T-cell (primary cell): ENCODE measurements at regions not wholly inside any gene's neighbourhood (a gene's known extent, or its start where the extent isn't known, plus 50 kb on each side); places are given as distances from the start of the nearest gene placed in this dataset.

ENCODE experiments used
- ATAC-seq, 4 experiments: fragments of 200-7000 bp in 3 of 4; fragments of 150-1000 bp in 1 of 4; cut with Tn5 transposase; replicated peaks in 1 of 4; 1 replicate in 3 of 4; 2 replicates in 1 of 4; pipeline ENCODE4 v1.10.0; 2021; ENCODE audit warnings: moderate library complexity in 3 of 4, mild to moderate bottlenecking in 2 of 4, moderate number of reproducible peaks in 1 of 4
- CTCF ChIA-PET, 2 donors: fragments of 300-600 bp; sonication (Branson Sonifier 250); formaldehyde crosslinking; loops; one replicate each; lab custom pipeline; 2022; ENCODE audit warnings: antibody characterized with exemption in 2 of 2; lab: Charles Lee
- POLR2A ChIA-PET, 2 donors: fragments of 300-600 bp; sonication (Branson Sonifier 250); formaldehyde crosslinking; loops; one replicate each; lab custom pipeline; 2022; ENCODE audit warnings: antibody characterized with exemption in 2 of 2; lab: Charles Lee
- DNase-seq, 35 experiments: peaks; one replicate each; pipeline versions ENCODE4 v3.0.0 to v3.0.0-alpha.2; 2013 to 2023
- H3K27ac ChIP-seq: one replicate; pipeline ENCODE4 v1.5.1; 2013; ENCODE audit warnings: low read length
- H3K27me3 ChIP-seq, 2 experiments: replicated peaks in 1 of 2; 1 replicate in 1 of 2; 2 replicates in 1 of 2; pipeline versions ENCODE4 v1.6.1 to v1.7.0; 2013; ENCODE audit warnings: low read length in 1 of 2, mixed read lengths in 1 of 2; ENCODE audit not compliant: control insufficient read depth in 2 of 2, insufficient read depth in 2 of 2; ENCODE audit errors: extremely low read depth in 1 of 2
- H3K36me3 ChIP-seq, 2 donors: 1 replicate in 1 of 2; 2 replicates in 1 of 2; pipeline versions ENCODE4 v1.6.1 to v1.7.0; 2013; ENCODE audit warnings: low read length in 1 of 2; ENCODE audit not compliant: control insufficient read depth in 2 of 2, insufficient read depth in 1 of 2; ENCODE audit errors: extremely low read depth in 1 of 2
- H3K4me1 ChIP-seq, 2 experiments: 1 replicate in 1 of 2; 2 replicates in 1 of 2; pipeline versions ENCODE4 v1.6.1 to v1.7.0; 2013; ENCODE audit warnings: low read length in 2 of 2, mixed read lengths in 1 of 2; ENCODE audit not compliant: insufficient read depth in 2 of 2, control insufficient read depth in 1 of 2; ENCODE audit errors: extremely low read depth in 1 of 2
- H3K4me3 ChIP-seq, 2 donors: 1 replicate in 1 of 2; 2 replicates in 1 of 2; pipeline versions ENCODE4 v1.5.1 to v1.7.0; 2013; ENCODE audit warnings: mild to moderate bottlenecking in 2 of 2, low read length in 1 of 2, moderate library complexity in 1 of 2; ENCODE audit not compliant: control insufficient read depth in 1 of 2; ENCODE audit errors: extremely low read depth in 1 of 2
- H3K9me3 ChIP-seq: 2 replicates; pipeline ENCODE4 v1.7.0; 2013
- H3K27ac Mint-ChIP-seq, 2 donors: one replicate each; pipeline ENCODE4 v1.8.0; 2020 to 2021; ENCODE audit warnings: mild to moderate bottlenecking in 2 of 2, mixed read lengths in 2 of 2
- H3K27me3 Mint-ChIP-seq, 2 donors: one replicate each; pipeline ENCODE4 v1.8.0; 2021 to 2022; ENCODE audit warnings: mixed read lengths in 2 of 2
- H3K36me3 Mint-ChIP-seq: one replicate; pipeline ENCODE4 v1.8.0; 2021; ENCODE audit warnings: mixed read lengths
- H3K4me1 Mint-ChIP-seq, 3 donors: one replicate each; pipeline ENCODE4 v1.8.0; 2020 to 2022; ENCODE audit warnings: mixed read lengths in 3 of 3, mild to moderate bottlenecking in 1 of 3
- H3K4me3 Mint-ChIP-seq, 3 donors: one replicate each; pipeline ENCODE4 v1.8.0; 2020 to 2022; ENCODE audit warnings: mild to moderate bottlenecking in 3 of 3, mixed read lengths in 3 of 3, moderate library complexity in 3 of 3
- H3K9me3 Mint-ChIP-seq, 3 donors: one replicate each; pipeline ENCODE4 v1.8.0; 2020 to 2022; ENCODE audit warnings: mixed read lengths in 3 of 3
- WGBS: methylation state at CpG from one replicate; pipeline ENCODE4 v1.1.5; 2013; ENCODE audit warnings: missing lambda C conversion rate; ENCODE audit not compliant: insufficient coverage; 5-methylcytosine and 5-hydroxymethylcytosine counted together

GRCh38 chr7:96388166-96388565 is 66.3 kb upstream of the SLC25A13 start:
- Mint-ChIP-seq H3K36me3 (no peaks in the 10 kb centered on the region), H3K27me3 (peaks cover 6 to 8% of the 10 kb centered on the region in 2 donors), H3K9me3 (peaks cover 0 to 5% (median 0%) of the 10 kb centered on the region in 3 donors), H3K4me1 (no peaks in the 10 kb centered on the region), H3K4me3 (no peak overlapping the region), H3K27ac (no peak overlapping the region)
- POLR2A ChIA-PET = no interaction called here
- WGBS = no CpG with 5 or more reads among the region's 2 CpGs
- H3K4me3 ChIP-seq = no peak overlapping the region
- H3K4me1 ChIP-seq = no peaks in the 10 kb centered on the region
- no peaks in the 10 kb centered on the region for H3K36me3 ChIP-seq
- no peaks in the 10 kb centered on the region for H3K9me3 ChIP-seq
- ATAC-seq = no peak
- CTCF ChIA-PET = no interaction called here
- DNase-seq = no peak
- H3K27ac ChIP-seq = no peak overlapping the region
- no peaks in the 10 kb centered on the region for H3K27me3 ChIP-seq

GRCh38 chr7:96380111-96380512 is 58.2 kb upstream of the SLC25A13 start:
- H3K9me3 Mint-ChIP-seq = no peaks in the 10 kb centered on the region
- no peaks in the 10 kb centered on the region for H3K36me3 Mint-ChIP-seq
- 79% methylated on average over 2 of the region's 5 CpGs for WGBS
- H3K4me3 Mint-ChIP-seq = no peak overlapping the region
- no peak overlapping the region for H3K27ac Mint-ChIP-seq
- ATAC-seq (no peak), DNase-seq (no peak)
- H3K4me1 ChIP-seq = no peaks in the 10 kb centered on the region
- ChIA-PET POLR2A (no interaction called here), CTCF (no interaction called here)
- H3K9me3 ChIP-seq = no peaks in the 10 kb centered on the region
- no peaks in the 10 kb centered on the region for H3K36me3 ChIP-seq
- H3K27me3 ChIP-seq = peaks cover 0 to 10% of the 10 kb centered on the region in 2 experiments
- H3K4me3 ChIP-seq = no peak overlapping the region
- no peaks in the 10 kb centered on the region for H3K4me1 Mint-ChIP-seq
- no peak overlapping the region for H3K27ac ChIP-seq
- peaks cover 9 to 15% of the 10 kb centered on the region in 2 donors for H3K27me3 Mint-ChIP-seq

- Mint-ChIP-seq H3K4me1 (no peaks in the 10 kb centered on the region), H3K27me3 (peaks cover 13 to 17% of the 10 kb centered on the region in 2 donors), H3K4me3 (no peak overlapping the region), H3K36me3 (no peaks in the 10 kb centered on the region), H3K27ac (no peak overlapping the region), H3K9me3 (no peaks in the 10 kb centered on the region)
- Histone ChIP-seq H3K4me3 (no peak overlapping the region), H3K27me3 (peaks cover 0 to 13% of the 10 kb centered on the region in 2 experiments), H3K27ac (no peak overlapping the region), H3K36me3 (no peaks in the 10 kb centered on the region), H3K4me1 (no peaks in the 10 kb centered on the region), H3K9me3 (no peaks in the 10 kb centered on the region)
- CTCF ChIA-PET = no interaction called here
- DNase-seq = no peak
- ATAC-seq = no peak
- POLR2A ChIA-PET = no interaction called here
Observed at GRCh38 chr7:96377399-96377798, 55.5 kb upstream of the SLC25A13 start.
